Type B pancreatic cell (in vitro differentiated cells): ENCODE measurements at regions not wholly inside any gene's neighbourhood (a gene's known extent, or its start where the extent isn't known, plus 50 kb on each side); places are given as distances from the start of the nearest gene placed in this dataset.

Experiments
- DNase-seq: peaks from one replicate; pipeline ENCODE4 v3.0.0; 2021; ENCODE audit warnings: mixed read lengths; ENCODE audit not compliant: unreplicated experiment; ENCODE audit errors: extremely low spot score
- H3K27ac Mint-ChIP-seq: 2 replicates; pipeline ENCODE4 v1.8.0; 2021; ENCODE audit warnings: mild to moderate bottlenecking, mixed read lengths
- H3K27me3 Mint-ChIP-seq: 2 replicates; pipeline ENCODE4 v1.8.0; 2021; ENCODE audit warnings: mixed read lengths
- H3K36me3 Mint-ChIP-seq: 2 replicates; pipeline ENCODE4 v1.8.0; 2021; ENCODE audit warnings: mixed read lengths
- H3K4me1 Mint-ChIP-seq: one replicate; pipeline ENCODE4 v1.8.0; 2021; ENCODE audit warnings: mixed read lengths; ENCODE audit not compliant: unreplicated experiment
- H3K4me3 Mint-ChIP-seq: 2 replicates; pipeline ENCODE4 v1.8.0; 2021; ENCODE audit warnings: mild to moderate bottlenecking, mixed read lengths
- H3K9me3 Mint-ChIP-seq: 2 replicates; pipeline ENCODE4 v1.8.0; 2021; ENCODE audit warnings: mixed read lengths
- TF ChIP-seq, protein P1 (sequence below): fragments of 200-600 bp; sonication (generic); conservative IDR thresholded peaks from 2 replicates; pipeline ENCODE4 v1.5.0; 2021; ENCODE audit warnings: antibody characterized with exemption, mild to moderate bottlenecking

DNA sequence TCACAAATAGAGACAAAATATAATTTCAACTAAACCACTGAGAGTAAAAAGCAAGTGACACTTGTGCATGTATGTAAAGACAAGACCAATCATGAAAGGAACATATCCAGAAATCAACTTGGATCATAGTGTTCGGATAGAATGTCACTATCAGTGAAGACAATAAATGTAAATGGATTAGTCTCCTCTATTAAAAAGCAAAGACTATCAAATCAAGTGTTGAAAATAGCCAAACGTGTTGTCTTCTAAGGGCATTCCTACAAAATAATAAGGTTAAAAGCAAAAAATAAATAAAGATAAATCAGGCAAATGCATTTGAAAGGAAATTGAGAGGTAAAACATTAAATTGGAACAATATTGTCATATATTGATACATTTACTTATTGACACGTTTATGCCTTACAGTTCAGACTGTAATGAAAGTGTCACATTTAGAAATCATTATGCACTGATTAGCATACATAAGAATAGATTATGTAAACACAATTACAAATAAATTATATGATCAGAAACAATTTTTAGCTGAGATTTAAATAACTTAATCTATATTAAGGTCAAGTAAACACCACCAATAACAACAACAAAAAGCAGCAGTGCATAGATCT, 1100.1 kb downstream of the BRD1 start:
- TF ChIP-seq, protein P1, sequence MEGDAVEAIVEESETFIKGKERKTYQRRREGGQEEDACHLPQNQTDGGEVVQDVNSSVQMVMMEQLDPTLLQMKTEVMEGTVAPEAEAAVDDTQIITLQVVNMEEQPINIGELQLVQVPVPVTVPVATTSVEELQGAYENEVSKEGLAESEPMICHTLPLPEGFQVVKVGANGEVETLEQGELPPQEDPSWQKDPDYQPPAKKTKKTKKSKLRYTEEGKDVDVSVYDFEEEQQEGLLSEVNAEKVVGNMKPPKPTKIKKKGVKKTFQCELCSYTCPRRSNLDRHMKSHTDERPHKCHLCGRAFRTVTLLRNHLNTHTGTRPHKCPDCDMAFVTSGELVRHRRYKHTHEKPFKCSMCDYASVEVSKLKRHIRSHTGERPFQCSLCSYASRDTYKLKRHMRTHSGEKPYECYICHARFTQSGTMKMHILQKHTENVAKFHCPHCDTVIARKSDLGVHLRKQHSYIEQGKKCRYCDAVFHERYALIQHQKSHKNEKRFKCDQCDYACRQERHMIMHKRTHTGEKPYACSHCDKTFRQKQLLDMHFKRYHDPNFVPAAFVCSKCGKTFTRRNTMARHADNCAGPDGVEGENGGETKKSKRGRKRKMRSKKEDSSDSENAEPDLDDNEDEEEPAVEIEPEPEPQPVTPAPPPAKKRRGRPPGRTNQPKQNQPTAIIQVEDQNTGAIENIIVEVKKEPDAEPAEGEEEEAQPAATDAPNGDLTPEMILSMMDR = no peak
- Mint-ChIP-seq H3K4me1 (no peaks in the 10 kb centered on the region), H3K27me3 (no peaks in the 10 kb centered on the region), H3K4me3 (no peak overlapping the region), H3K27ac (no peak overlapping the region), H3K9me3 (peaks cover 17% of the 10 kb centered on the region), H3K36me3 (peaks cover 4% of the 10 kb centered on the region)
- no peak for DNase-seq

DNA sequence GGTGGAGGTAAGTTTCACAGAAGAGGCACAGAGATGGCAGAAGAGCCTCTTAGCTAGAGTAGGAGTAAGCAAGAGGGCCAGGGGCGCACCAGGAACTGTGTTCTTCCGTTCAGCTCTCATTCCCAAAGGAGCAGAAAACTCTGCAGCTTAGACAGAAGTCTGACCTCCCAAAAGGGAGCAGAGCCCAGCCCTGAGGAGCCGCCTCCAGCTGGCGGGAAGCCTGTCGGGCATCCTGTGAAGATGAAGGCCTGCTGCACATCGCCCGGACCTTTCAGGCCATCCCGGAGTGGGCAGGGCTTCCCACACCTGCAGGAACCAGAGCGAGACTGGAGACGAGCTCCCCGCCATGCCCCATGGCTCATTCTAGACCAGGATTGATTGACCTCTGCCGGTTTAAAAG, 1102.8 kb downstream of the BRD1 start:
- Mint-ChIP-seq H3K4me1 (no peaks in the 10 kb centered on the region), H3K27ac (no peak overlapping the region), H3K36me3 (no peaks in the 10 kb centered on the region), H3K9me3 (peaks cover 12% of the 10 kb centered on the region), H3K27me3 (no peaks in the 10 kb centered on the region), H3K4me3 (no peak overlapping the region)
- DNase-seq = no peak
- TF ChIP-seq, protein P1 = no peak

DNA sequence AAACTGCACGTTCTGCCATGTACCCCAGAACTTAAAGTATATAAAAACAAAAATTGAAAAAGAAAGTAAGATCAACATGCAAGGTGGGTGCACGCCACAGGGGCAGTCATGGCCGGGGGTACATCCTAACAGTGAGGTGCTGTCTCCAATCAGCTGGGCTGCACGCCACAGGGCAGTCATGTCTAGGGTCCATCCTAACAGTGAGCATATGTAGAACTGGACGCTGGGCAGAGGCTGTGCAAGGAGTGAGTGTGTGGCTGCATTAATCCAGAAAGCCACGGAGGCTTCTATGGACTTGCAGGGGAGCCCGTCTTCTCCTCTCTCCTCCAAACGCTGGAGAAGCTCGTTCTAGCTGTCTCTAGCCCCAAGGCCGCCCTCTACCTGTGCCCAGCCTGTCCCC, 1105.0 kb downstream of the BRD1 start:
- no peak overlapping the region for H3K27ac Mint-ChIP-seq
- DNase-seq = no peak
- H3K27me3 Mint-ChIP-seq = no peaks in the 10 kb centered on the region
- TF ChIP-seq, protein P1 = no peak
- no peak overlapping the region for H3K4me3 Mint-ChIP-seq
- H3K9me3 Mint-ChIP-seq = peaks cover 12% of the 10 kb centered on the region
- H3K36me3 Mint-ChIP-seq = no peaks in the 10 kb centered on the region
- H3K4me1 Mint-ChIP-seq = no peaks in the 10 kb centered on the region

DNA sequence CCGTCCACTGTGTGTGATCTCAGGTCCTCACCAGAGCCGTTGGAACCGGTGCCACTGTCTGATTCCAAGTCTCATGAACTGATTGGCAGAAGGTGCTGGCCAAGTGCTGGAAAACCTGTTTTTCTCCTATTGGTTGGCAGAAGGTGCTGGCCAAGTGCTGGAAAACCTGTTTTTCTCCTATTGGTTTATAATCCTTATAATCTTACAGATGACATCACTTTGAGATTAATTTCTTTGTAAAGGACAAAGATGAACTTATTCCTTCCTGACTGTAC, 1106.3 kb downstream of the BRD1 start:
- no peaks in the 10 kb centered on the region for H3K27me3 Mint-ChIP-seq
- H3K36me3 Mint-ChIP-seq = no peaks in the 10 kb centered on the region
- no peak overlapping the region for H3K27ac Mint-ChIP-seq
- peaks cover 5% of the 10 kb centered on the region for H3K9me3 Mint-ChIP-seq
- TF ChIP-seq, protein P1 = no peak
- H3K4me3 Mint-ChIP-seq = no peak overlapping the region
- H3K4me1 Mint-ChIP-seq = no peaks in the 10 kb centered on the region
- DNase-seq = no peak

DNA sequence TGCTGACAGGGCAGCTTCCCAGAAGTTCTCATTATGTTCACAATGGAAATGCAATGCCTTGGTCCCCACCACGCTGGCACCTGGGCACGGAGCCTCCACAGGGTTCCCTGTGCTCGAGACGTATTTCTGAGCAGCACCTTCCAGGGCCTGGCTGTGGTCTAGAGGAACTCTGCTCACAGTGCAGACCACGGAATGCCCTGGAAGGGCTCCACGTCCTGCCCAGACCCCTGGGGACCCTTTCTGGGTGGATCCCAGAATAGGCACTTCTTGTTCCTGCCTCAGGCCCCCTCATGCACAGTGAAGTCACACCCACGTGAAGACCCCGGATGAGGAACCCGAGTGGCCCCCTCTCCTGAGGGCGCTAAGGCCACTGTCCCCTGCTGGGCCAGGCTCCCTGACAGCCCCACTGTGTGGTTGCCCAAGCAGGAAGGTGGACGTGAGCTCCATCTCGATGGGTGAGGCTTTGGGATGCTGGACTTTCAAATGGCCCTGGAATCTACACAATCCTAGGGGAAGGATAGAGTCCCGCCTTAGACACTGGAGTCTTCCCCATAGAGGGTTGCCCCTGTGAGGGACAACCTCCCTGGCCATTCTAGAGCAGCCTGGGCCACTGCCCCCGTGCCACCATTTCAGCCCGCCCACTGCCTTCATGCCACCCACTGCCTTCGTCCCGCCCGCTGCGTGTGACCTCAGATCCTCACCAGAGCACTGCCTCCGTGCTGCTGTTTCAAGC, 1106.8 kb downstream of the BRD1 start:
- Mint-ChIP-seq H3K4me1 (no peaks in the 10 kb centered on the region), H3K9me3 (peaks cover 5% of the 10 kb centered on the region), H3K27ac (no peak overlapping the region), H3K27me3 (no peaks in the 10 kb centered on the region), H3K4me3 (no peak overlapping the region), H3K36me3 (no peaks in the 10 kb centered on the region)
- no peak for DNase-seq
- TF ChIP-seq, protein P1 = no peak
